Heart left ventricle (tissue), 13 donors: ENCODE measurements at regions not wholly inside any gene's neighbourhood (a gene's known extent, or its start where the extent isn't known, plus 50 kb on each side); places are given as distances from the start of the nearest gene placed in this dataset.

ENCODE experiments used
- POLR2A ChIP-seq, 2 donors: fragments of 450-650 bp; IDR thresholded peaks; one replicate each; pipeline ENCODE4 v1.6.1; 2017; ENCODE audit warnings: antibody characterized with exemption in 2 of 2, mild to moderate bottlenecking in 2 of 2, moderate library complexity in 2 of 2
- TF ChIP-seq, protein P1 (sequence below), 12 donors: fragments of 200-600 bp; sonication (generic) in 4 of 12; IDR thresholded peaks; one replicate each; pipeline versions ENCODE4 v1.5.0 to v1.8.0; 2018 to 2022; ENCODE audit warnings: antibody characterized with exemption in 12 of 12, mild to moderate bottlenecking in 5 of 12
- donor health status: ischemic (EF 13 %, LVEDD 7.1; RV severe dilation, severe dysfunction).
- donor health status: DM: no; HTN: yes; CAD: no.
- donor health status: DM: no; HTN: no; CAD: no.
- donor health status: ischemic (EF 25% LVEDD 6.9; RV normal size, moderate dysfunction).
- donor health status: ischemic (EF 25% LVEDD 5.7; RV mildly dilated, moderate dysfunction).
- donor health status: ischemic (EF 35%, LVEDD 5.7; RV mildly dilated, moderate dysfunction).
- donor health status: nonischemic (EF 11% LVEDD 7.7; RV severe dilation, severe dysfunction).
- donor health status: DM: yes; HTN: yes; CAD: no.
- donor health status: PGD.
- donor health status: ischemic (EF 29% LVEDD 5.4; RV normal size, mild dysfunction).
- donor health status: nonischemic (EF 23%, LVEDD 6.1; RV moderate dilation, normal function).

DNA sequence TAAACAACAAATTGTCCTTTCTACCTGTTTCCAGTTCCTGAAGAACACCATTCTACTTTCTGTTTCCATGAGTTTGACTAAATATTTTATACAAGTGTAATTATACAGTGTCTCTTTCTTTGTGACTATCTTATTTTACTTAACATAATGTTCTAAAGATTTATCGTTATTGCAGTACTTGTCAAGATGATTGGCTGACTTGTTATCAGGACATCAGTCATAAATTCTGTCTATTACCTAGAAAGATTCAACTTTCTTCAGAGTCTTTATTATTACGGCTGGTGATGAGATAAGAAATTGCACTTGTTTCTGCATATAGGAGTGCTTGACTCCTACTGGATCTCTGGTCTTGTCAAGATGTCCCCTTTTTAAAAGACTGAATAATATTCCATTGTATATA, 93.9 kb upstream of the ZNF92 start:
- no peak for TF ChIP-seq POLR2A (IDR thresholded peaks at IDR 0.05)
- TF ChIP-seq, protein P1, sequence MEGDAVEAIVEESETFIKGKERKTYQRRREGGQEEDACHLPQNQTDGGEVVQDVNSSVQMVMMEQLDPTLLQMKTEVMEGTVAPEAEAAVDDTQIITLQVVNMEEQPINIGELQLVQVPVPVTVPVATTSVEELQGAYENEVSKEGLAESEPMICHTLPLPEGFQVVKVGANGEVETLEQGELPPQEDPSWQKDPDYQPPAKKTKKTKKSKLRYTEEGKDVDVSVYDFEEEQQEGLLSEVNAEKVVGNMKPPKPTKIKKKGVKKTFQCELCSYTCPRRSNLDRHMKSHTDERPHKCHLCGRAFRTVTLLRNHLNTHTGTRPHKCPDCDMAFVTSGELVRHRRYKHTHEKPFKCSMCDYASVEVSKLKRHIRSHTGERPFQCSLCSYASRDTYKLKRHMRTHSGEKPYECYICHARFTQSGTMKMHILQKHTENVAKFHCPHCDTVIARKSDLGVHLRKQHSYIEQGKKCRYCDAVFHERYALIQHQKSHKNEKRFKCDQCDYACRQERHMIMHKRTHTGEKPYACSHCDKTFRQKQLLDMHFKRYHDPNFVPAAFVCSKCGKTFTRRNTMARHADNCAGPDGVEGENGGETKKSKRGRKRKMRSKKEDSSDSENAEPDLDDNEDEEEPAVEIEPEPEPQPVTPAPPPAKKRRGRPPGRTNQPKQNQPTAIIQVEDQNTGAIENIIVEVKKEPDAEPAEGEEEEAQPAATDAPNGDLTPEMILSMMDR (IDR thresholded peaks at IDR 0.05) = no peak
